NT2/D1 (cell line): ENCODE measurements at regions not wholly inside any gene's neighbourhood (a gene's known extent, or its start where the extent isn't known, plus 50 kb on each side); places are given as distances from the start of the nearest gene placed in this dataset.

Experiments
- SUZ12 ChIP-seq: IDR thresholded peaks from 2 replicates; pipeline ENCODE4 v1.6.1; 2011; ENCODE audit not compliant: insufficient read length, insufficient read depth; ENCODE audit errors: extremely low read depth
- YY1 ChIP-seq: IDR thresholded peaks from 2 replicates; pipeline ENCODE4 v1.6.1; 2011; ENCODE audit not compliant: insufficient read length, insufficient read depth
- ZNF274 ChIP-seq: IDR thresholded peaks from 2 replicates; pipeline ENCODE4 v1.6.1; 2011; ENCODE audit warnings: mild to moderate bottlenecking, low read depth, low read length

DNA sequence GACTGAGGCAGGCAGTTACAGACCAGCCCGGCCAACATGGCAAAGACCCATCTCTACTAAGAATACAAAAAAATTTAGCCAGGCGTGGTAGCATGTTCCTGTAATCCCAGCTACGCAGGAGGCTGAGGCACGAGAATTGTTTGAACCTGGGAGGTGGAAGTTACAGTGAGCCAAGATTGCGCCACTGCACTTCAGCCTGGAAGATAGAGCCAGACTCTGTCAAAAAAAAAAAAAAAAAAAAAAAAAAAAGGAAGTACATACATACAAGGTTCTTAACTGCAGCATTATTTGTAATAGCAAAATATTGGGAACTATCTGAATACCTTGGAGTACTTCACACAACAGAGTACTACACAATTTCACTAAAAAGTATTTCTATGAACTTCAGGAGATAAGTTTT, 183.5 kb upstream of the OLIG3 start:
- TF ChIP-seq ZNF274 (no peak), YY1 (no peak), SUZ12 (no peak)
